NCI-H774 (cell line): ENCODE measurements at regions not wholly inside any gene's neighbourhood (a gene's known extent, or its start where the extent isn't known, plus 50 kb on each side); places are given as distances from the start of the nearest gene placed in this dataset.
"Not testable (repeated sequence)": the region's sequence is repeated elsewhere in the genome, so short reads cannot be mapped to it uniquely, and the experiment has no call there.

Experiments used
- DNase-seq: peaks from one replicate; lab custom pipeline; 2025; lab: John Stamatoyannopoulos, UW

DNA sequence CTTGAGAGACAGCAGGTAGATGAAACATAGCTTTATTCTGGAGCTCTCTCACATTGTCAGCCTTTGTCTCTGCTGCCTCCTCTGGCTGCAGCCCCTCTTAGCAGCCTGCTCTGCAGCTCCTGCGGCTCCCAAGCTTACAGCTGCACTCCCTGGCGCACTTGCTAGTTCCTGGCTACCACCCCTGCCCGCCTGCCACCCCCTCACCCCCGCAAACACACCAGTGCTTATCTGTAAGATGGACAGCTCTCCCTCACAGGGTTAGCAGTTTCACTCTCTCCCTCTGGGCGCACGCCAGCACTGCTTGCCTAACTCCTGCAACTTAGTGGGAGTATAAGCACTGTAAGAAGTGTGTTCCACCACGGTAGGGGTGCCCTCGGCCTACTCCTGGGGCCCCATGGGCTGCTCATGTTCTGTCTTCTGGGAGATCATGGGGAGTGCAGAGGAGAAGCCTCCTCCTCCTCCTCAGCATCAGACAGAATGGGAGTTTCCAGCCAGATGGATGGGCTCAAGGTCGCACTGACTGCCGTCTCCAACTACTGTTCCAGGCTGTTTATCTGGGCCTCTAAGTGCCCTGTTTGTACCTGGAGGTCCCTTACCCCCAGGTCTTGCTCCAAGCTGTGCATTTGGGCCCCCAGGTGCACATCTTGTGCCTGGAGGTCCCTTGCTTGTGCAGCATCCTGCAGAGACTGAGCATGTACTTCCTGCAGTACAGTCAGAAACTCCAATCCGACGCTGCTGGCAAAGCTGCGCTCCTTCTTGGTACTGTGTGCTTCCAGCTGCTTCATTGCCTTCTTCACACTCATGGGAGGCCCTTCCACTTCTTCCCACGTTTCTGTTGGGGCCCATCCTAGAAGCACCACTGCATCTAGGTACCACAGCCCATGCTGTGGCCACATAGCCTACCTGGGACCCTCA lies 1388.1 kb downstream of the AMY1C start:
- no peak for DNase-seq

GRCh38 chr1:105138458-105138893 lies 1388.8 kb downstream of the AMY1C start:
- no peak for DNase-seq

GRCh38 chr1:105172788-105173187 lies 1423.1 kb downstream of the AMY1C start:
- peak; percentile 17 for DNase-seq

- no peak for DNase-seq
Observed at GRCh38 chr1:105180789-105181188, 1431.1 kb downstream of the AMY1C start.

- no peak for DNase-seq
Observed at GRCh38 chr1:105204836-105205371, 1455.2 kb downstream of the AMY1C start.

- no peak for DNase-seq
Observed at GRCh38 chr1:105208581-105208980, 1458.9 kb downstream of the AMY1C start.

DNA sequence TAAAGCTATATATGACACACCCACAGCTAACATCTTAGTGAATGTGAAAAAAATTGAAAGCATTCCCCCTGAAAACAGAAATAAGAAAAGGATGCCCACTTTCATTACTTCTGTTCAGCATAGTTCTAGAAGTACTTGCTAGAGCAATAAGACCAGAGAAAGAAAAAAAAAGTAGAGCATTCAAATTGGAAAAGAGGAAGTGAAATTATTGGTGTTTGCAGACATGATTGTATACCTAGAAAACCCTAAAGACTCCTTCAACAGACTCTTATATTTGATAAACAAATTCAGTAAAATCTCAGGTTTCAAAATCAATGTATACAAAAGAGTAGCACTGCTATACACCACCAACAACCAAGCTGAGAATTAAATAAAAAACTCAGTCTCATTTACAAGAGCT lies 1461.0 kb downstream of the AMY1C start:
- no peak for DNase-seq

- DNase-seq = no peak
Observed at GRCh38 chr1:105231378-105231777, 1481.7 kb downstream of the AMY1C start.

GRCh38 chr1:105243411-105243810 lies 1493.7 kb downstream of the AMY1C start:
- no peak for DNase-seq

DNA sequence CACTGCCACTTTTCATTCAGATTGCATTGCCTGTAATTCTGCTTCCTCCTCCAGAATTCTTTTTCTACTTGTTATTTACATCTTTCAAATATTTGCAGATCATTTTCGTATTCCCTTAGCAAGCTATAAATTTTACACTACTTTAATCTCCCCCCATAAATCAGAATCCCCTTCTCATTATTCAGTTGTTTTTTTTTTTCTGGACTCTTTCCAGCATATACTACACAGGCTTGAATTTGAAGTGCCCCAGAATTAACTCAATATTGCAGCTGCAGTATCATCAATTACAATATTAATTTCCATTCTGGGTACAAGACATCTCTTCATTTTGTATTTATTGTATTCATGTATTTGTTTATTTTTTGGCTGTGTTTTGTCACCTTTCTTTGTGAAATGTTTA lies 1494.3 kb downstream of the AMY1C start:
- DNase-seq = no peak

GRCh38 chr1:105254906-105255305 lies 1505.2 kb downstream of the AMY1C start:
- no peak for DNase-seq

- no peak for DNase-seq
Observed at GRCh38 chr1:105260001-105260400, 1510.3 kb downstream of the AMY1C start.

- DNase-seq = no peak
Observed at GRCh38 chr1:105270966-105271365, 1521.3 kb downstream of the AMY1C start.

- not testable (repeated sequence) for DNase-seq
Observed at GRCh38 chr1:105272376-105272775, 1522.7 kb downstream of the AMY1C start.

DNA sequence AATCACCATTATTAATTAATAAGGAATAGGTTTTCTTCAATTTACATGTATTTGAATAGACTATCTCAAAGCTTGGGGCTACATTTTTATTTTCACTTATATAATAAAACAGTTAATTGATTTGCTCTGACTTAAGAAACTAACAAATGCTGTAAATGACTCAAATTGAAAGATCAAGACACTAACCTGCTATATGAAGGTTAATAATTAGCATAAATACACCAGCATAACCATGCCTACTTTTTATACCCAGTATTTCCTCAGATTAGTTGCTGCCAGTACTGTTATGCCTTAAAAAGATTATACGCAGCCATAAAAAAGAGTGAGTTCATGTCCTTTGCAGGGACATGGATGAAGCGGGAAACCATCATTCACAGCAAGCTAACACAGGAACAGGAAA lies 1545.1 kb downstream of the AMY1C start:
- no peak for DNase-seq

DNA sequence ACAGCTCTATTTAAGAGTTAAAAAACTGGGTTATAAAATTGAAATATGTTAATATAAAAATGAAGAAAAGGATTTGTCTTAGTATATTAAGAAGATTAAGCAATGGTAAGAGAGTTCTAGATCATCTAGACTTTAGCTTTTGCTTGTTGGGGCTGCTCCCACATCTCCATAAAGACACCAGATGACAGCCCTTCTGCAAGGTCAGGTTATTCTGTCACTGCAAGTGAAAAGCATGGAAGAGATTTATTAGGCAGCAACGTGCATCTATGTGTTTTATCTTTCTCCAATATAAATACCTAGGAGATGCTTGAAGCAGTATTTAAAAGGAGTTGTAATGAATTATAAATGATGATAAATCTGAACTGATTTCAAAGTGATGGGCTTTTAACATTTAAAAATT lies 1560.4 kb downstream of the AMY1C start:
- DNase-seq = no peak

- no peak for DNase-seq
Observed at GRCh38 chr1:105317976-105318375, 1568.3 kb downstream of the AMY1C start.

DNA sequence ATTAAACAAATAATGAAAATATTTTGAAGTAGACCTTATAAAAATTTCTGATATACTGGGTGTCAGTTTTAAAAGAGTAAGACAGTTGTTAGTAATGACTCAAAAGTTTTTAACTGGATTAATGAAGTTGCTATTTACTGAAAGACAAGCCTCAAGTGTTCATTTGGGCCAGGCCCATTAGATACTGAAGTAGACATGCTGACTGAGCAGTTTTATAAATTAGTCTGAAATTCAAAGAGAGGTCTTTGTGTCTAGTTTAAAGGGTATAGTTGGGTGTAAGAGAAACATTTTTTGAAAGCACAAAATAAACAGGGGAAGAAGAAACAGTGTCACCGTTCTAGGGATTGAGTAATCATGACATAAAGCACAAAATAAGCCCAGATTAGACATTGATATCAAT lies 1577.2 kb downstream of the AMY1C start:
- no peak for DNase-seq

DNA sequence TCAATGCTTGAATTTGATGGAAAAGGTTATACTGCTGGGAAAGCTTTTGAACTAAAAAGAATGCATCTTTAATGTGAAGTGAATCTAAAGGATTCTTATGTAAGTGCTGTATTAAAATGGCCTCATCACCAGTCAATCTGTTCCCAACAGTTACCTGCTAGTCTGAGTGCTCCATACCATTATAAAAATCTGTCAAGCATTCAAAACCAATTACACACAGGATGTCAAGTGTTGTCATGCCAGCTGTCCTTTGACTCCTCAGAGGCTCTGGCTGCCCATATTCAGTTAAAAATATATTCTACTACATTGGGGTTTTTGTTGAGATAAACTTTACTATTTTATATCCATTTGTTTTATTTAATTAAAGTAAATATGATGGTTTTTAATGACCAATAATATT lies 1587.7 kb downstream of the AMY1C start:
- DNase-seq = no peak

DNA sequence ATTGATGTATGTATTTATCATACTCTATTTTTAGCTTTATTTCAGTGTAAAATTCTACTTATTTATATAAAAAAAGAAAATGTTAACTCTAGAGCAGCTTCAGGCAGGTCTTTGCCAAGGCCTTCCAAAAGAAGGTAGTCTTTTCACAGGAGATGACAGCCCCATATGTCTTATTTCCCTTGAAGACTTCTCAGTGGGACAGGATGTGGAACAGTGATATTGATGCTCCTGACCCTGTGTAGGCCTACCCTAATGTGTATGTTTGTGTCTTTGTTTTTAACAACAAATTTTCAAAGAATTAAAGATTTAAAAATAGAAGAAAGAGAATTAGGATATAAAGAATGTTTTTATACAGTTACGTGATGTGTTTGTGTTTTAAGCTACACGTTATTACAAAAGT lies 1593.6 kb downstream of the AMY1C start:
- DNase-seq = no peak

DNA sequence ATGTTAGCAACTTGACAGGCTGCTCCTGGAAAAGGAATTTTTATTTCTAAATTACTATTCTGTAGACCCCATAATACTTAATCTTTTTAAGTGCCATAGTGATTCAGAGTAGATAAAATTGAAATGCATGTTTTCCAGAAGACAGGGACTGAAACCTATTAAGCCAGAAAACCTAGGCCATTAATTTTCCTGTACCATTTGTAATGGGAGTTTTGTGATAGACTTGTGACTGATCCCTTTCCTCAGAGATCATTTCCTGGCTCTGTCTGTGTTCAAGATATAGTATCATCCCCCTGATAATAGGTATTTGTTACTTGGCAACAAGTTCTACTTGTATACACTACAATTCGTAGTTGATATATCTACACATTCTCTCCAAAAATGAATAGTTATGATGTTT lies 1609.8 kb downstream of the AMY1C start:
- no peak for DNase-seq

DNA sequence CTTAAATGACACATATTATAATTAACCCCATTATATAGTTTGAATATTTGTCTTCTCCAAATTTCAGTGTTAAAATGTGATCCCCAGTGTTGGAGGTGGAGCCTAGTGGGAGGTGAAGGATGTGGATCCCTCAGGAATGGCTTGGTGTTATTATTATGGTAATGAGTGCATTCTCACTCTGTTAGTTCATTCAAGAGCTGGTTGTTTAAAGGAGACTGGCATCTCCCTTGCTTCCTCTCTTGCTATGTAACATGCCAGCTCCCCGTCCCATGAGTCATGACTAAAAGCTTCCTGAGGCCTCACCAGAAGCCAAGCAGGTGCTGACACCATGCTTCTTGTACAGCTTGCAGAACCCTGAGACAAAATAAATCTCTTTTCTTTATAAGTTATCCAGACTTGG lies 1612.7 kb downstream of the AMY1C start:
- no peak for DNase-seq

DNA sequence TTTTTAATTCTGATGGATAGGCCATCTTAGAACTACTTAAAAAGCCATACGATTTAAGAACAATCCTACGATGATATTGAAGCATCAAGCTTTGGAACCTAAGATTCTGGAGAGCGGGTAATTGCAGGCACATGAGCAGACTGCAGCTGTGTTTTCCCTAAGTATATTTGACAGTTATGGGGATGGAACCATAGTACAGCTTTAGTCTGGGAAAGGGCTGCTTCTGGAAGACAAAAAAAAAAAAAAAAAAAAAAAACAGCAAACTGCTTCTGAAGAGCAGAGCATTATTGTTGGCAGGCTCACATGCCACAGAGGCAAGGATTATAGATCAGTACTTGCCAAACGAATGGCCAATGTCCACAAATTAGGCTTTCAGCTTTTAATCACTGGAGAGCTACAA lies 1618.7 kb downstream of the AMY1C start:
- DNase-seq = no peak

DNA sequence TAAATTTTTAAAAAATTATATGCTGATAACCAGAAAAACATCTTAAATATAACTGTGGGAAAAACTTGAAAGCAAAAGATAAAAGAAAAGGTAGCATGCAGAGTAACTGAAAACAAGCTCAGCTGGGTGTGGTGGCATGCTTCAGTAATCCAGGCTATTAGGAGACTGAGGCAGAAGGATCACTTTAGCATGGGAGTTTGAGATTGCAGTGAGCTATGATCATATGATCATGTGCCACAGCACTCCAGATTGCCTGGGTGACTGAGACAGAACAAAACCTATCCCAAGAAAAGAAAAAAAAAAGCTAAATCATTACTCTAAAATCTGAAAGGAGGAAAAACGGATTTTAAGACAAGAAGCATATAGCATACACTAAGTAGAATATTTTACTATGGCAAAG lies 1624.0 kb downstream of the AMY1C start:
- no peak for DNase-seq
